ENCODE measurements at regions not wholly inside any gene's neighbourhood (a gene's known extent, or its start where the extent isn't known, plus 50 kb on each side); places are given as distances from the start of the nearest gene placed in this dataset.

DNA sequence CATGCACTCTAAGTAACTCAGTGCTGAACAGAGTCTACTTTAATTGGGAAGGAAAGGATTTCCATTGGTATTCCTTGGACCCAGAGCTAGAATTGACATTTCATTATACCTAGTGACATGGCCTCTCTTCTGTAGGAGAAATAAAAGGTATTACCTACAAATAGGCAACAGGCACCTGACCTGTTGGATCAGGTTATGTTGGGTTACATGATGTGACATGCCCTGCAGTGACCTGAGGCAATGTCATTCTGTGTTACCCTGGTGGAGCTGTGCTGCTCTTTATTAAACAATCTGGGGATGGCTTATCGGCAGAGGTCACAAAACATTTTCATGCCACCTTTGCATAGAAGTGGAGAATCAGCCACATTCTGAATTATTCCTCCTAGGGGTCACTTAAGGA is 427.7 kb downstream of the MDFIC start:
- no peak for TF ChIP-seq ZNF184 (tag by site-specific recombination; IDR thresholded peaks at IDR 0.05)
- TF ChIP-seq TCF7L2 (IDR thresholded peaks at IDR 0.05; ENCODE audit: borderline replicate concordance, low read depth, low read length), result no peak
- TF ChIP-seq, protein P1, sequence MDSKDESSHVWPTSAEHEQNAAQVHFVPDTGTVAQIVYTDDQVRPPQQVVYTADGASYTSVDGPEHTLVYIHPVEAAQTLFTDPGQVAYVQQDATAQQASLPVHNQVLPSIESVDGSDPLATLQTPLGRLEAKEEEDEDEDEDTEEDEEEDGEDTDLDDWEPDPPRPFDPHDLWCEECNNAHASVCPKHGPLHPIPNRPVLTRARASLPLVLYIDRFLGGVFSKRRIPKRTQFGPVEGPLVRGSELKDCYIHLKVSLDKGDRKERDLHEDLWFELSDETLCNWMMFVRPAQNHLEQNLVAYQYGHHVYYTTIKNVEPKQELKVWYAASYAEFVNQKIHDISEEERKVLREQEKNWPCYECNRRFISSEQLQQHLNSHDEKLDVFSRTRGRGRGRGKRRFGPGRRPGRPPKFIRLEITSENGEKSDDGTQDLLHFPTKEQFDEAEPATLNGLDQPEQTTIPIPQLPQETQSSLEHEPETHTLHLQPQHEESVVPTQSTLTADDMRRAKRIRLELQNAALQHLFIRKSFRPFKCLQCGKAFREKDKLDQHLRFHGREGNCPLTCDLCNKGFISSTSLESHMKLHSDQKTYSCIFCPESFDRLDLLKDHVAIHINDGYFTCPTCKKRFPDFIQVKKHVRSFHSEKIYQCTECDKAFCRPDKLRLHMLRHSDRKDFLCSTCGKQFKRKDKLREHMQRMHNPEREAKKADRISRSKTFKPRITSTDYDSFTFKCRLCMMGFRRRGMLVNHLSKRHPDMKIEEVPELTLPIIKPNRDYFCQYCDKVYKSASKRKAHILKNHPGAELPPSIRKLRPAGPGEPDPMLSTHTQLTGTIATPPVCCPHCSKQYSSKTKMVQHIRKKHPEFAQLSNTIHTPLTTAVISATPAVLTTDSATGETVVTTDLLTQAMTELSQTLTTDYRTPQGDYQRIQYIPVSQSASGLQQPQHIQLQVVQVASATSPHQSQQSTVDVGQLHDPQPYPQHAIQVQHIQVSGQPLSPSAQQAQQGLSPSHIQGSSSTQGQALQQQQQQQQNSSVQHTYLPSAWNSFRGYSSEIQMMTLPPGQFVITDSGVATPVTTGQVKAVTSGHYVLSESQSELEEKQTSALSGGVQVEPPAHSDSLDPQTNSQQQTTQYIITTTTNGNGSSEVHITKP (tag by site-specific recombination; IDR thresholded peaks at IDR 0.05), result no peak
- no peak for TF ChIP-seq ZNF768 (tag by site-specific recombination; IDR thresholded peaks at IDR 0.05)
- no peak for TF ChIP-seq ZBTB17 (tag by site-specific recombination; IDR thresholded peaks at IDR 0.05)
- TF ChIP-seq, protein P2, sequence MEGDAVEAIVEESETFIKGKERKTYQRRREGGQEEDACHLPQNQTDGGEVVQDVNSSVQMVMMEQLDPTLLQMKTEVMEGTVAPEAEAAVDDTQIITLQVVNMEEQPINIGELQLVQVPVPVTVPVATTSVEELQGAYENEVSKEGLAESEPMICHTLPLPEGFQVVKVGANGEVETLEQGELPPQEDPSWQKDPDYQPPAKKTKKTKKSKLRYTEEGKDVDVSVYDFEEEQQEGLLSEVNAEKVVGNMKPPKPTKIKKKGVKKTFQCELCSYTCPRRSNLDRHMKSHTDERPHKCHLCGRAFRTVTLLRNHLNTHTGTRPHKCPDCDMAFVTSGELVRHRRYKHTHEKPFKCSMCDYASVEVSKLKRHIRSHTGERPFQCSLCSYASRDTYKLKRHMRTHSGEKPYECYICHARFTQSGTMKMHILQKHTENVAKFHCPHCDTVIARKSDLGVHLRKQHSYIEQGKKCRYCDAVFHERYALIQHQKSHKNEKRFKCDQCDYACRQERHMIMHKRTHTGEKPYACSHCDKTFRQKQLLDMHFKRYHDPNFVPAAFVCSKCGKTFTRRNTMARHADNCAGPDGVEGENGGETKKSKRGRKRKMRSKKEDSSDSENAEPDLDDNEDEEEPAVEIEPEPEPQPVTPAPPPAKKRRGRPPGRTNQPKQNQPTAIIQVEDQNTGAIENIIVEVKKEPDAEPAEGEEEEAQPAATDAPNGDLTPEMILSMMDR (tag by site-specific recombination; IDR thresholded peaks at IDR 0.05), result no peak
